HG02938 (cell line): ENCODE measurements at regions not wholly inside any gene's neighbourhood (a gene's known extent, or its start where the extent isn't known, plus 50 kb on each side); places are given as distances from the start of the nearest gene placed in this dataset.
A peak's percentile ranks its signal among the peaks of the same experiment; 100 is the strongest.

Experiments used
- ATAC-seq: cut with Tn5 transposase; IDR thresholded peaks from one replicate; pipeline ENCODE4 v1.9.1; 2021; ENCODE audit warnings: mild to moderate bottlenecking, moderate library complexity; ENCODE audit not compliant: unreplicated experiment

DNA sequence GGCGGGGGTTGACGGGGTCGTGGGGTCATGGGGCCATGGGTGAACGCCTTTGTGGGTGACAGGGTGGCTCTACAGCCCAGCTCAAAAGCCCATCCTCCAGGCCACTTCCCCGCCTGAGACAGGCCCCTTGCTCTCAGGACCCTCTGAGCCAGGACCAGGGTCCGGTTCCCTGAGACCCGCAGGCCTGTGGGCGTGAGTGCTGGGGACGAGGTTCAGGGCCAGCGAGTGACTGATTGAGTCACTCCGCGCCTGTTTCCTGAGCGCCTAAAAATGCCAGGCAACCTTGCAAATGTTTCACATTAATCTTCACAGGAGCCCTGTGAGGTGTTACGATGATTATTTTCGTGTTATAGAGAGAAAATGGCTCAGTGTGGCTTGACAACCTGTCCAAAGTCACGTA is 97.8 kb downstream of the ZNF674 start:
- ATAC-seq, result peak; percentile 27

DNA sequence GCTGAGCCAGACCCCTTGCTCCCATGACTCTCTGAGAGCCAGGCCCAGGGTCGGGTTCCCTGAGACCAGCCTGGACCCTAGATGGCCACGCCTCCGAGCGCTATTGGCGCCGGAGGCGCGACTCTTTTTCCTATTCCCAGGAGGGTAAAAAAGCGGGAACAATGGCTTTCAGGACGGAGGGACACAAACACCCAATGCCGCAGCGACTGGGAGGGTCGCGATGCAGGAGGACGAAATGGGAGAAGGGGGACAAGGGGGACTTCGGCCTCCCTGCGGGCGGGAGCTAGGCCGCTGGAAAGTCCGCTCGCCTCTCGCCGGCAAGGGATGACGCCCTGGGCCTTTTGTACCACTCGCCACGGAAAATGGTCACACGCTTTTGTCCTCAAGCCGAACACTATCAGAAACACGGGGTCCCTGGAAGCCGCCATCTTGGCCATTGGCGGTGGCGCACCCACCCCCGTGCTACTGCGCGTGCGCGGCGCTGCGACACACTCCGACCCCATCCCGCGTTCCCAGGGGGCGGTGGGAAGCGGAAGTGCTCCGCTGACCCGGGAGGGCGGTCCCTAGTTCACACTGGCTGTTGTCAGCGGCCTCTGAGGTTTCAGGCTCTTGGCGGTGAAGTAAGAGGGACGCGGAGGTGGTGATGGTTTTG is 98.4 kb downstream of the ZNF674 start:
- ATAC-seq, result peak; percentile 81

DNA sequence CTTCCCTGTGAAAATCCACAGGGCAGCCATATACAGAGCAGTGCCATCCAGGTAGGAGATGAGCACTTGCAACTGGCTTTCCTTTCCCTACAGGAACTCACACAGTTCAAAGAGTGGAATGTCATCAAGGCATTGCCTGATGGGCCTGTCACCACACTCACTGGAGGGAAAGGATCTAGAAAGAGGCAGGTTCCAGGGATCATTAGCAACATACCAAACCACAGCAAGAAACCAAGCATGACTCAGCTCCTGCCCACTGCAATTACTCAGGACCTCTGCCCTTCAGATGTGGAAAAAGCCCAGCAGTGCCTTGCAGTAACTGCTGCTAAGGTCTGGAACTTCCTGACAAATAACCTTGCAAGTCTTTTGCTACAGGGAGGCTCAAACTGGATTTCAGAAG is 101.2 kb downstream of the ZNF674 start:
- no peak for ATAC-seq

DNA sequence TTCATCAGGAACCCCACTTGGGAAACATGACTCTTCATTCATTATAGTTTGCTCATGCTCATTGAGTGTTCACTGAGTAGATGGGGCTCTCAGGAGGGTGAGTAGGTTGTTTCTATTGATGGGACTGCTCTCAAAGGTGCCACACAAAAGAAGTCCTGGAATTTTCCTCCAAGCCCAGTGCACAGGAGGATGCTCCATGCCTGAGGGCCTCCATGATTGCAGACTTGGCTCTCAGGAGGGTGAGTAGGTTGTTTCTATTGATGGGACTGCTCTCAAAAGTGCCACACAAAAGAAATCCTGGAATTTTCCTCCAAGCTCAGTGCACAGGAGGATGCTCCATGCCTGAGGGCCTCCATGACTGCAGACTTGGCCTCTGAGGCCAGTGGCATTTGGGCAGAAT is 108.5 kb downstream of the ZNF674 start:
- ATAC-seq, result no peak

DNA sequence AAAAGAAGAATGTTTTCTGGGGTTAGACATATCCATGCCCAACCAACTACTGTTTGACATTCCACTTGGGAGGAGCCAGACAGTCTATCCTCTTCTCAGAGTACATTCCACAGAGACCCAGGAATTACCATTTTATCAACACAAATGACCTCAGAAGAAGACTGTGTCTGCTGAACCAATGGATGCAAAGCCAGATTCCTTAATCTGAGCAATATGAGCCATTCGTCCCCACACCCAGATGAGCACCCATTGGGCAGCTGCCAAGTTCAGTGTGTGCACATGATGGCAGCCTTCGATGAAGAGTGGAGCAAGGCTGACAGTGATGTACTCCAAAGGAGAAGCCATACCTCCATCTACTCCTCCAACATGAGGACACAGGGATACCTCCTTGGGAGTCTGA is 111.3 kb downstream of the ZNF674 start:
- no peak for ATAC-seq

DNA sequence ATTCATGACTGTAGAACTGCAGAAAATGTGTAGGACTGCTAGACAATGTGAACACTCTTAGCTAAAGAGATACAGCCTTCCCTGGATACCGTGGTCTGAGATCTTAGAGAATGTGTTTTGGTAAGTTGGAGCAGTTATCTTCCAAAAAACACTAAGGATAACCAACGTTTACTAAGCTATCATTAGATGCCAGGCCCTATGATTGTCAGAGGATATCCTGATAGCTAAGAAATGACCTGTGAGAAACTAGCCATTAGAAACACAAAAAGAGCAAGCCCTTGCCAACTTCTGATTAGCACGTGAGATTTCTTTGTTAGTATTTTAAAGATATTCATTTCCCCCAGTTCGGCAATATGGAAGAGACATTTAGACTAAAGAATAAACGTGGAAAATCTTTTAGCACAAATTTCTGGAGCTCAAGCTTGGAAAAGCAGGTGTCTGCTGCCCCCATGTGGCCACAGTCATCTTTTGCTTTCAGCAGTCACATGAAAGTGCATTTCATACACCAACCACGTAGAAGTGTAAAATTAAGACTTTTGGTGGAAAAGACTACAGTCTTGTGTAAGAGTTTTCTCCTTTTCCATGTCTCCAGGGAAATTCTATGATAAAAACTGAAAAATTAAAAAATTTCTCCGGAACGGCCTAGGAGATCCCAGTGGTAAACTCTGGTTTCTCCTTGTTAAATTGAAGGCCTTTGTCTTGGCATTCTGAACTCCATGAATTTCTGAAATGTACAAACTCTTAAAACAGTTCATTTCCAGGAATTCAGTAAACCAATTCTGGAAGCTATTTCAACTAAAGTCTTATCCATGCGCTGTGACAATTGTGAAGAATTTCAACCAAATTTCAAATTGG is 136.4 kb downstream of the ZNF674 start:
- no peak for ATAC-seq

DNA sequence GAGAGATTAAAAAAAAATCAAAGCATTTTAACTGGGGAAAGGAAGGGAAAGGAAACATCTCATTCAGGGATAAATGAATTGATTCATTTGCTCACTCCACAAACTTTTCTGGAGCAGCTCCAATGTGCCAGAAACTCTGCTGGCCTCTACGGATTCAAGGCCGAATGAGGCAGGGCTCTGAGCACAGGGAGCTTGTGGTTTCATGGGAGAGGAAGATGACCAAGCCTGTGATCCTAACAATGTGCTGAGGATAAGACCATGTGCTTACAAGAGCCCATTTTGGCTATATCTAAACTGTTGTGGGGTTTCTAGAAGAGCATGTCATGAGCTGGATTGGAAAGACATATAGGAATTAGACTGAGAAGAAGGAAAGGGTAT is 137.5 kb downstream of the ZNF674 start:
- no peak for ATAC-seq

DNA sequence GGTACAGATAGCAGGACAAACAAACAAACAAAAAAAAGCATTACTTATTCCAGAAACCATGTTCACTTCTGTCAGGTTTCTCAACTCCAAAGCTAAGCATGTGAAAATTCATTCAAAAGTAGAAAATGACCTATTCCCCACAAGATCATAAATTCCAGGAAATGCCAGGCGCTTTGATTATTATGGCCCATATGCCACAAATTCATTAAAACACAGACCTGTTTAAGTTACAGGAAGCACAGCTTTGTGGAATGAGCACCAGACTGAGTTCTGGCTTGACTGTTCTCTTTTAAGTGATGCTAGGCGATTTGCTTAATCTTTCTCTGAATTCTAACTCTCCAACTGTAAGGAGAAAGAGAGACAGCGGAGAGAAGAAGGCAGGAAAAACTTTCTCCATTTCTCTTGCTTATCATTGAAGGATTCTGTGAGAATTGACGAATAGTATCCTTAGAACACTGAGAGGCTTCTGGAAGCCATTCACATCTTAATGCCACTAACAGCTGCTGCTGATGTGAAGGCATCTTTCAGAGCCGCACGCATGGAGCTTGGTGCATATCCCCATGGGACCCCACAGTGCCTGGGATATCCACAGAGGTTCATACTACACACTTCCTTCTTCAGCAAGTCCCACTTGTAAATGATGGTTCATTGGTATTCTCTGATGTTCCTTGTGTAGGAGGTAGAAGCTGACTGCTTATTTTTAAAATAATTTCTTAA is 138.0 kb downstream of the ZNF674 start:
- ATAC-seq, result no peak

DNA sequence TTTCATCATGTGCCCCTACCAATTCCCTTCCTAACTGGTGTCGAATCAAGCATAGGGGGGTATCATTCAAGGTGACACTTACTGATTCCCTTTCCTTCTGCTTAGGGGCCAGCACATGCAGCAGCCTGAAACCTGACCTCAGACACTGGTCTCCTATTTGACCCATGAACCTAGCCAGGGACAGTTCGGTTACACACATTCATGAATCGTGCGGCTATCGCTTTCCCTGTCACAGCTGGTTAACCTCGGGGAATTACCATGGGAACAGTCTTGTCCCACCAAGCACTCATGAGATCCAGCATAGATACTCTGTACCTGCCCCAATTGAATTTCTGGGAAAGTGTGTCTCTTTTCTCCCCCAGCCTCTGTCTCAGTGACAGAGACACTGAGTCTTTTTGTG is 140.4 kb downstream of the ZNF674 start:
- no peak for ATAC-seq

DNA sequence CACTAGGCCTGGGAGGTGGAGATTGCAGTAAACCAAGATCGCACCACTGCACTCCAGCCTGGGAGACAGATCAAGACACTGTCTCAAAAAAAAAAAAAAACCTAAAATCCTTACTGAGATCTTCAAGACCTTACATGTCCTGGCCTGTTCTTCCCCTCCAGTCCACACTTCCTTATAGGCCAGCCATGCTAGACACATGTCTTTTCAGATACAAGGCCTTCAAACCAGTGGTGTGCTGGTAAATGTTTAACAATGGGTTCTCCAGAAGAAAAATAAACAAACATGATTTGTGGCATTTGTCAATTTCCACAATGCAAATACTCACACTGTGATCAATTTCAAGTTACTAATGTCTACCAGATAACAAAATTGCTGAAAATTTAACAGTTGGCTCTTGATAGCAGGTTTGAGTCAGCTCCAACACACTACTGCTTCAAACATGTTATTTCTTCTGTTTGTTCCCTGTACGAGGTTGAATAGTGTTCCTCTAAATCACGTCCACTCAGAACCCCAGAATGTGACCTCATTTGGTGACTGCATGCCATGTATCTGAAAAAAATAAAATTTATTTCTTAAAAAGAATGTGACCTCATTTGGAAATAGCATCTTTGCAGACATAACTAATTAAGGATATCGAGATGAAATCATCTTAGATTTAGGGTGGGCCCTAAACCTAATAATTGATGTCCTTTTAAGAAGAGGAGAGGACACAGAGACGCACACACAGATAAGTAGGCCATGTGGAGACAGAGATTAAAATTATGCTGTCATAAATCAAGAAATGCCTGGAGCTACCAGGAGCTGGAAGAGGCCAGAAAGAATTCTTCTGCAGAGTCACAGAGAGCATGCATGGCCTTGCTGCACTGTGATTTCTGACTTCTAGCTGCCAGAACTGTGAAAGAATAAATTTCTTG is 144.4 kb downstream of the ZNF674 start:
- no peak for ATAC-seq

DNA sequence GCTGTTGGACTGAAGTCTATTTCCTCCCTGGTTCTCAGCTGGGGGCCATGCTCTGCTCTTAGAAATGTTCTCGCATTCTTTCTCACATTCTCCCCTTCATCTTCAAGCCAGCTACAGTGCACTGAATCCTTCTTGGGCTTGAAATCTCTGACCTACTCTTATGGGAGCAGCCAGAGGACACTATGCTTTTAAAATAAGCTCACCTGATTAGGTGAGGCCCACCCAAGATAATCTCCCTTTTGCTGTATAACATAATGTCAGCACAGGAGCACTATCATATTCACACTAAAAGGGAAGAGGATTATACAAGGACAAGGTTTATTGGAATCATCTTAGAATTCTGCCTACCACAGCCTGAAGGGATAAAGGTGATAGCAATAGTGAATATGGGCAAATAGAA is 146.3 kb downstream of the ZNF674 start:
- no peak for ATAC-seq

DNA sequence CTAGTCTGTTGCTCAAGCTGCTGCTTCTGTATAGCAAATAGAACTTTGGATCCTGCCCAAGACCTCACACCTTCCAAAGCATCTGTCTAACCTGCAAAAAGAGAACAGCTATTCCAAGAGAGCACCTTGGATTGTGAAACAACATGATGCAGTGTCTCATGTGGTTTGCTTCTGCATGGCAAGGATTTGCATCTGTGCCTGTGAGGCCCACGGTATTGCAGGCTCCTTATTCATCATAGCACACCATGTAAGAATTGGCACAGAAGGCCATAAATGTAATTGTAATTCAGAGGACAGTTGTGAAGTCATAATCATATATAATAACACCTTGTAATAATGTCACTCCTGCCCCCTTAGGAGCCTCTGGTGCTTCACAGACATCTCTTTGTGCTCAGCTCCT is 147.1 kb downstream of the ZNF674 start:
- ATAC-seq, result no peak

DNA sequence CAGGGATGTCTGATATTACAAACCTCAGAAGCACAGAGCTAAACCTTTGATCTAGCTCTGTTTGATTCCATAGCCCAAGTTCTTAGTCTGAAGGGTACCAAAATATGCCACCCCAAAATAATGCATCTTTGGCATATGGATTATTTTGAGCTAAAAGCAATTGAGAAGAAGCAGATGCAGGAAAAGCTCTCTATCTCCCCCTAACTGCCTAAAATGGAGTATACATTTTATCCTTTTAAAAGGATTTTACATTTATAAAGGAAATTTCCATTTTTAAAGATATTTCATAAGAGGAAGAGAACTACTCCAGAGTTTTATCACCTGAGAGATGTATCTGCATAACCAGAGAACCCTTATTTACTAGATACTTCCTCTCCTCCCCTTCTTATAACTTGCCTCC is 158.7 kb downstream of the ZNF674 start:
- ATAC-seq, result no peak

DNA sequence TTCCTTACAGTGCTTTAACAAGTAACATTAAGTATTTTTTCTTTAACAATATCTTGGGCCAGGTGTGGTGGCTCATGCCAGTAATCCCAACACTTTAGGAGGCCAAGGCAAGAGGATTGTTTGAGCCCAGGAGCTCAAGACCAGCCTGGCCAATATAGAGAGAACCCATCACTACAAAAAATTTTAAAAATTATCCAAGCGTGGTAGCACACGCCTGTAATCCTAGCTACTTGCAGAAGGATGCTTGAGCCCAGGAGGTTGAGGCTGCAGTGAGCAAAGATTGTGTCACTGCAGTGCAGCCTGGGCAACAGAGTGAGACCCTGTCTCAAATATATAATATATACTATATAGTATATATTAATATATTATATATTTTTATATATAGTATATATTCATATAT is 162.2 kb downstream of the ZNF674 start:
- no peak for ATAC-seq

DNA sequence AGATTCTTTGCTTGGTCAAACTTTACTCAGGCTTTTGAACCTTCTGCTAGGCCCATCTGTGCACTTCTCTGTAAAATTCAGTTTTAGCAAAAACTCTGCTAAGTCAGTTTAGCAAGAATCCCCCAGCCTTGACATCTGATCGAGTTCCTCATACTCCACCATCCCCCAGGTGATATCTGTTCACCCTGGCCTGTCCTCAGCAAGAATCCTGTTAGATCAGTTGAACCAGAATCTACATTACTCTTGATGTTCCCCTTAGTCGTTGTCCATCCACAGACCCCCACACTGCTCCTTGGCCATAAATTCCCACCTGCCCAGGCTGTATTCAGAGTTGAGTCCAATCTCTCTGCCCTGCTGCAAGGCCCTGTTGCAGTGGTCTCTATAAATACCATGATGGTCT is 162.6 kb downstream of the ZNF674 start:
- ATAC-seq, result no peak

DNA sequence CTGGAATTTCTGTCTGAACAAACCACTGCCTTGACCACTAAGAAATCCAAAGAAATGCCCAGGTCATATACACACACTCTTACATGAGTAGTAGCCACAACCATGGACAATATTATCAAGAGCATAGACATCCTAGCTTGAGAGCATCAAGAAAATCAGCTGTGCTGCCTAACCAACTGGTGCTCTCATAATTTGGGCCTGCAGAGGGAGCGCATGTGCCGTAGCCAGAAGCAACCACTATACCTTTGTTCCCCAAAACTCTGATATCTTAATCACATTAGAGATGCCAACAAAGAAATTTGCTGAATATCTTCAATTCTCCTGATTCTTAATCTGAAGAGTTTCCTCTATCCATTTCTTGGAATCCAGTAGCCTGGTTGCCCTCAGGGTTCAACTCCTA is 163.6 kb downstream of the ZNF674 start:
- no peak for ATAC-seq

DNA sequence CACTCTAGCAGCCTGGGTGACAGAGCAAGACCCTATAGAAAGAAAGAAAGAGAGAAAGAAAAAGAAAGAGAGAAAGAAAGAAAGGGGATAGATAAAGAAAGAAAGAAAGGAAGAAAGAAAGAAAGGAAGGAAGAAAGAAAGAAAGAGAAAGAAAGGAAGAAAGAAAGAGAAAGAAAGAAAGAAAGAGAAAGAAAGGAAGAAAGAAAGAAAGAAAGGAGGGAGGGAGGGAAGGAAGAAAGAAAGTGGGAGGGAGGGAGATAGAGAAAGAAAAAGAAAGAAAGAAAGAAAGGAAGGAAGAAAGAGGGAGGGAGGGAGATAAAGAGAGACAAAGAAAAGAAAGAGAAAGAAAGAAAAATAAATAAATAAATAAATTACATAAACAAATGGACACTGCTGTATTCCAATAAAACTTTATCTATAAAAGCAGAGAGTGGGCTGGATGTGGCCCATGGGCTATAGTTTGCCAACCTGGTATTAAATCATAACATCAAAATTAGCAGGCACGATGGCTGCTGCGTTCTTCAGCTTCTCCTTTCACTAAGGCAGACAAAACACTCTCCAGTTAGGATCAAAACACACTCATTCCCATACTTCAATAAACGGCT is 165.0 kb downstream of the ZNF674 start:
- ATAC-seq, result no peak

DNA sequence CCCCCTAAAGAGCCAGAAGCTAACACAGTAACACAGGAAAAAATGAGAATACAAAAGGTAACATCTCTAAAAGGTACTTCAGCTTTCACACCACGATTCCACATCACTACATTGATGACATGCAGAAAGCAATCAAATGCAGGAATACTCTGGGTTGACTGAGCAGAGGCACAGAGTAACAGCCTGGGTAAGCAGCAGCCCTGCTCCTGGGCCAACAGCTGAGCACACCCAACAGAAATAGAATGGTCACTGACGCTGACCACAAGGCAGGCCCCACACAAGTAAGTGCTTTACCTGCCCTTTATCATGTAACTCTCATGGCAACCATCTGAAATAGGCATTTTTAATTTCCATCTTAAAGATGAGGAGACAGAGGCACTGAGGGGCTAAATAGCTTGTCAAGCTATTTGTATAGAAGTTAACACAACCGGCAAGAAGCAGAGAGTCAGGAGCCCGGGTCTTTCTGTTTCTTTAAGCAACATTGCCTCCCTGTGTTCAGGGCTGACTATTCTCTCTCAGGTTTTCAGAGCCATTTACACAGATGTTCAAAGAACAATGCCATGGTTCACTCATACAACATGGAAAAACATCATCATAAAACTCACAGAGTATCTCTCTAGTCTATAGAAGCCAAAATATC is 168.9 kb downstream of the ZNF674 start:
- ATAC-seq, result no peak

DNA sequence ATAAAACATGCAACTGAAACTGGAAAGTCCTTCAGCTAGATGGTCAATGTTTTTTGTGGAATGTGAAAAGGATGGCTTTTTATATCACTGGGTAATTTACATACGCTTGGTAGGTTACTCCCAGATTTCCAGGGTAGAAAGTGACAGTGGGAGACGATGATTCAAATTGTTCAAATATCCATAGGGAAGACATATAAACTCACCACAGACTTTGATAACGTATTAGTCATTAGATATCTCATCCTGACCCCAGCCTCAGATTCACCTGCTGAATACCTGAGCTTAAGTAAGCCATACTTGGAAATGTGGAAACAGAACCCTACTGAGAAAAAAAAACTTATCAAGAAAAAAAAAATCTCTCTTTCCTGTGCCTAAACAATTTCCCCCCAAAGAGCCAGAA is 169.4 kb downstream of the ZNF674 start:
- ATAC-seq, result no peak

DNA sequence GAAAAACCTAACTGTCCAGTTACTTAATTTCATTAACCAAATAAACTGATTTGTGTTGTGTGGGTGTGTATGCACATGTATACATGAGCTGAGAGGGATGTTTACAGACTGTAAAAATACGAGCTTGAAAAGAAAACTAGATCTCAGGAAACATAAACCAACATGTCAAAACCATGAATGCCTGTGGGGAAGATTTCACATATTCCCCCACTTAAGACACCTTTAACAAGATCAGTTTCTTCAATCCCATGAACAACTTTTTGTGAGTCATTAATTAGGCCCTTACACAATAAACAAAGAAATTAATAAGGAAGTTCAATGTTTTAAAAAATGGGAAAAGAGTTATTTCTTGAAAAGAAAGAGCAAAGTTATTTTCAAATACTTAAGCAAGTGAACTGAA is 170.8 kb downstream of the ZNF674 start:
- no peak for ATAC-seq
